ENCODE measurements at regions not wholly inside any gene's neighbourhood (a gene's known extent, or its start where the extent isn't known, plus 50 kb on each side); places are given as distances from the start of the nearest gene placed in this dataset.

- FAIRE-seq = no peak
Measured at GRCh38 chr4:43244688-43245382, 352.3 kb downstream of the GRXCR1 start.

- FAIRE-seq = no peak
Measured at GRCh38 chr4:43251841-43252240, 359.3 kb downstream of the GRXCR1 start.

DNA sequence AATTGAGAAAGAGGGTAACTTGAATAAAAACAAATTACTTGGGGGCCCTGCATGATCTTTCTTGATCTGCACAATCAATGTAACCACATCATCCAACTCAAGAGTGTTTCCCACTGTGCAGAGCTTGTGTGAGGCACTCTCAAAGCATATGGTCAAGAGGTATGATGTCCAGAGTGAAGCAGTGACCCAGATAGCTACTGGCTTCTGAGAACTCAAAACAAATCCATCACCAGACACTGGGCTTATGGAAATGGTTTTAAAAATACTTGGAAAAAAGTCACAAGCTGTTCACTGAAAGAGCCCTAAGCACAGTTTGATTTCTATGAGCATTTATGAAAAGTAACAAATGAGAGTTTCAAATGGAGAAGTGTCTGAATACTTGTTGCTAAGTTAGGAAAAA is 361.0 kb downstream of the GRXCR1 start:
- FAIRE-seq = no peak

DNA sequence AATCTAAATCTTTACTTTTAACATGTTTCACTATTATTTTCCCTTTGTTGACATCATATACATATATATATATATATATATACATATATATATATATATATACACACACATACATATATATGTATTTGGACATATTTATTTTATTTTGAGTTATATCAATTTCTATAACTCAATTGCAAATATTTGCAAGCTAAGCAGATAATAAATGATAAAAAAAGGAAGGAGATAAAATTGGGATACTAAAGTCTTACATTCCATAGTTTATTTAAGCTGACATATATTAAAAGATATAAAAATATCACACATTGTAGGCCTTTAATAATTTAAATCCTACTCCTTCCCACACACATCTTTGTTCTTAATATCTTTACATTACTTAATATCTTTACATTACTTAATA is 372.2 kb downstream of the GRXCR1 start:
- FAIRE-seq = no peak

- FAIRE-seq = no peak
Measured at GRCh38 chr4:43271946-43272345, 379.4 kb downstream of the GRXCR1 start.

DNA sequence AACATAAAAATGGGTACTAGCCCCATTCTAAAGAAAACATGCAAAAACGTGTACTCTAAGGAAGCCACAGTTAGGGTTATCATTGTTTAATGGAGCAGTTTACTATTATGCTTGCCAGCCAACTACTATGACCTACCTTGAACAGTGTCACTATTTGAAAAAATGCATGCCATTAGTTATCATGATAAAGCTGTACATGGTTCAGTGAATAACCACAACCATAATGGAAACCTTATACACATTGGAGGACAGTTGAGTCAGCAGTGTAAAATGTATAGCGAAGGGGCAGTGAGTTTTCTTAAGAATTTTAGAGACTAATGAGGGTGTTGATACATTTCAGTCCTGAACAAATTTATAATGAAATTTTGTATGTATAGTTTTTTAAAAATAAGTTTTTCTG is 381.9 kb downstream of the GRXCR1 start:
- FAIRE-seq = no peak

- FAIRE-seq = no peak
Measured at GRCh38 chr4:43275779-43276178, 383.3 kb downstream of the GRXCR1 start.

GRCh38 chr4:43276321-43276720 is 383.8 kb downstream of the GRXCR1 start:
- FAIRE-seq = no peak

DNA sequence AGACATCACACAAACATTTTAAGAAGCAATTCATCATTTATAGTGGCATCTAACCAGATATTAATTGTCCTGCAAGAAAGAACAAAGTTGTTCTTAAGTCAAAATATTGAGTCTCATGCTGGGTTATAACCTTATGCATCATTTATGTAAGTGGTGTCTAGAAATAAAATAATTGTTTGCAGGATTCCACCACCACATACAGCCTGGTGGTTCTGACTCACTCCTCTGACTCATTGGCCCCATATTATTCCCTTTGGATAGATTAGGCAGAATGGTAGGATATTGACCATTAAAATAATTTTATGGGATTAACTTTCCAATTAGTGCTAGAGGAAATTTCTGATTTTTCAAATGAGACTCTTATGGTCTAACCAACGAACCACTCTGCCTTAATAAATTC is 384.5 kb downstream of the GRXCR1 start:
- no peak for FAIRE-seq

DNA sequence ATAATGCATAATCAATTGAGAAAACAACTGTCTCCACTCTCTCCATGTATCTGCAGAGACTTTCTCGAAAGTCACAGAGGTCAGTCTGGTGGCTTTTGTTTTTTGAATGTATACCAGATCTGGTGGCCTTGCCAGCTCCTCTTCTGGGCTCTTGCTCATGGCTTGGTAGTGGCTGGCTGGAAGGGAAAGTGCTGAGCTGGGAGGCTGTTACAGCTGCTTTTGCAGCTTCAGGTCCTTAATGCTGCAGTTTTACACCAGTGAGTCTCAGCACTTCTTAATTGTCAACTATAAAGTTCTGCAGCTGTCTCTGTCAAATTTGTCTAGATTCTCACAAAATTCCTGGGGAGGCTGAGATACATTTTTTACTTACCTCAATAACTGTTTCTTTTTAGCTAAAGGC is 390.0 kb downstream of the GRXCR1 start:
- no peak for FAIRE-seq

GRCh38 chr4:43286137-43286536 is 393.6 kb downstream of the GRXCR1 start:
- FAIRE-seq = no peak

DNA sequence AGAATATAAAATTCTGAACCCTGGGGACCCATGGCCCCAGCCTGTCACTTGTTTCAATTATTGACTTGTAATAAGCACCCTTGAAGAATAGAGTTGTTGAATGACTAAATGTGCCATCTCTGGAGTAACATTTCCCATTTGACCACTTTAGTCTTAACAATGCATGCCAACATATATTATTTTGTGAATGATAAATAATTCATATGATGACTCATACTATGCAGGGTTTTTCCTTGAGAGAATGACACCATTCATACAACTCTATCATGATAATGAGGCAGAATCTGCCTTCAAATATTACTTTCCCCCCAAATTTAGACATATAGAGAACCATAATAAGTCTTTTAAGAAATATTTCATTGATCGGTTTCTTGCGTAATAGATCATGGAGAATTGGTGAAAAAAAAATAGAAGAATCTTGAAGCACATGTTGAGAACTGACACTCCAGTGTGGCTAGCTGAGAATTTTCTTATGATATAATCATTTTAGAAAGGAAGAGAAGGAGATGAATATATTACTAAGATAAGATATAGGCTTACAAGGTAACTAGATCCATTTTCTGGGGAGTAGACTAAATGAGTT is 404.5 kb downstream of the GRXCR1 start:
- FAIRE-seq = no peak

DNA sequence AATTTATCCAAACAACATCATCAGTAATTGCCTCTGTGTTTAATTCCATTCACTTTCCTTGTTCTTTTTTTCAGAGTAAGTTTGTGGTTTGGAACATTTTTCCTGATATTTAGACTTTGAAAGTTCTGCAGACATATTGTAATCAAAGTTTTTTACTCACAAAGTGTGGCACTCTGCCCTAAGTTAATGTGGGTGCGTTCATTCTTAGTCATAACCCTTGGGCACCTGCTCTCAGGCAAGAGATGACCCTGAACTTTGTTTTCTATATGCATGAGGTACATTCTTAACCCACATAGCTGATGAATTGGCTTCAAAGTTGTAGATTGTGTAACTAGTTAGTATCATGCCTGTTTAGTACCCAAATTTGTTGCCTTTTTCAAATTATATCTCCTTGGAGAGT is 424.3 kb downstream of the GRXCR1 start:
- no peak for FAIRE-seq

DNA sequence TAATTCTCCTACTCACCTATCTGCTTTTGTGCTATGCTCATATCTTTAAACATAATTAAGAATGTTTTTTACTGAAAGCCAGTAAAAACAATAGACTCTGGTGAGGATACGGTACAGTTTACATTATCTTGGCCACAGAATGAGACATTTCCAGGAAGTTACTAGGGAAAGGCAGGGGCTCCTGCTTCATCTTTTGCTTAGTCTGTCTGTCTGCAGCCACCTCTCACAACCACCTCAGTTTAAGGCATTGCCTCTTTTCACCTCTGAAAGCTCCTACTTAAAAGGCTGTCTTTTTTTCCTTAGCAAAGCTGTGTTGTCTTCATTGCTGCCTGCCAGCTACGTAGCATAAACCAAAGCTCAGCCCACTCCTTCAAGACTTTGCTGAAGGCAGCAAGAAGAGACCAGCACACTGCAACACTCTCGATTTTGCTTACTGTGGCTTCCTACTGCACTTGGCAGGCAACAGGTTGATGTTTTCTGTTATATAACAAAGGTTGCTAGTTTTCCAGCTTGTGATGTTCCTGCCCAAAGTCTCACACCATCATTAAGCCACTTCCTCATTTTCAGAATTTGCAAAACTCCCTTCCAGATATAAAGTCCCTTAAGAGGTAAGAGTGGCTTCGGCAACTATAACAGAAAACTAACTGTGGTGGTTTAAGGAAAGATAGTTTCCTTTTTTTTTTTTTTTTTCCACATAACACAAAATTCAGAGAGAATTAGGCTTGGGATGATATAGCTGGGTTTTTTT is 432.9 kb downstream of the GRXCR1 start:
- no peak for FAIRE-seq

- no peak for FAIRE-seq
Measured at GRCh38 chr4:43330288-43330687, 437.8 kb downstream of the GRXCR1 start.

- FAIRE-seq = no peak
Measured at GRCh38 chr4:43331226-43332051, 438.9 kb downstream of the GRXCR1 start.

GRCh38 chr4:43332052-43332425 is 439.5 kb downstream of the GRXCR1 start:
- FAIRE-seq = no peak

GRCh38 chr4:43337707-43338106 is 445.2 kb downstream of the GRXCR1 start:
- FAIRE-seq = no peak

GRCh38 chr4:43339435-43339834 is 446.9 kb downstream of the GRXCR1 start:
- no peak for FAIRE-seq

GRCh38 chr4:43341741-43342140 is 449.2 kb downstream of the GRXCR1 start:
- no peak for FAIRE-seq

DNA sequence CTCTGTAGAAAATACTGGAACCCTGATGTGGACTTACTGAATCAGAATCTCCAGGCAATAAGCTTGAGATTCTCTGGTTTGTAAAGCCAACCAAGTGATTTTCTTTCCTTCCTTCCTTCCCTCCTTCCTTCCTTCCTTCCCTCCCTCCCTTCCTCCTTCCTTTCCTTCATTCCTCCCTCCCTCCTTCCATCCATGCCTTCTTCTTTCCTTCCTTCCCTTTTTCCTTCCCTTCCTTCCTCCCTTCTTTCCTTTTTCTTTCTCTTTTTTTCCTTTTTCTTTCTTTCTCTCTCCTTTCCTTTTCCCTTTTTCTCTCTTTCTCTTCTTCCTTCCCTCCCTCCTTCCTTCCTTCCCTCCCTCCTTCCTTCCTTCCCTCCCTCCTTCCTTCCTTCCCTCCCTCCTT is 450.8 kb downstream of the GRXCR1 start:
- FAIRE-seq = no peak

GRCh38 chr4:43345323-43345925 is 452.9 kb downstream of the GRXCR1 start:
- FAIRE-seq = no peak

DNA sequence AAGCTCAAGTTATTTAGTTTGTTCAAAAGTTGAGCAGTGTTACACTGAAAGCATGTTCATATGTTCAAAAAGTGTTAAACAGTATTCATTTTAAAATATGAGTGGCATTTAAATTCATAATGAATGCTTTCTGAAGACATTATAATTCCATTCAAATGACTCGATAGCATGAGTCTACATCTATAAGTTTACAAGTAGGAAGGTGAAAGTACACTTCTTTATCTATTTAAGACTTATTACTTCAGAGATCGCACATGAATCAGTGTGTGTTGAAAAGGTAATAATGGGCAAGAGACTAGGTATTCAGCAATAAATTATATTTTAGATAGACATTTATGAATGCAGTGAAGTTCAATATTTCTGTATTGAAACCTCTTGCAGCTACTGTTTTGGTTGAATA is 456.1 kb downstream of the GRXCR1 start:
- no peak for FAIRE-seq
